ENCODE measurements at regions not wholly inside any gene's neighbourhood (a gene's known extent, or its start where the extent isn't known, plus 50 kb on each side); places are given as distances from the start of the nearest gene placed in this dataset.
"Not testable (repeated sequence)": the region's sequence is repeated elsewhere in the genome, so short reads cannot be mapped to it uniquely, and the experiment has no call there.

GRCh38 chr4:97081951-97082350 is 1061.3 kb downstream of the STPG2 start:
- no peak for DNase-seq (ENCODE audit: low read depth)
- no peak overlapping the region for H3K4me3 ChIP-seq (ENCODE audit: low read depth, low read length)

- DNase-seq (ENCODE audit: low read depth); H3K4me3 ChIP-seq (ENCODE audit: low read depth, low read length): not testable (repeated sequence)
These were observed 1046.2 kb downstream of the STPG2 start for GRCh38 chr4:97097036-97097435.

- not testable (repeated sequence) for DNase-seq (ENCODE audit: low read depth)
These were observed 1042.1 kb downstream of the STPG2 start for GRCh38 chr4:97101171-97101570.

GRCh38 chr4:97103252-97103651 is 1040.0 kb downstream of the STPG2 start:
- DNase-seq (ENCODE audit: low read depth), result no peak
- H3K4me3 ChIP-seq (ENCODE audit: low read depth, low read length), result no peak overlapping the region

More at GRCh38 chr4:97101171-97101570, 1042.1 kb downstream of the STPG2 start:
- not testable (repeated sequence) for H3K4me3 ChIP-seq (ENCODE audit: low read depth, low read length)

- no peak for DNase-seq (ENCODE audit: low read depth)
- H3K4me3 ChIP-seq (ENCODE audit: low read depth, low read length), result no peak overlapping the region
These were observed 1039.3 kb downstream of the STPG2 start for GRCh38 chr4:97104006-97104405.

- no peak overlapping the region for H3K4me3 ChIP-seq (ENCODE audit: low read depth, low read length)
These were observed 1038.6 kb downstream of the STPG2 start for GRCh38 chr4:97104666-97105065.

GRCh38 chr4:97105347-97106099 is 1037.8 kb downstream of the STPG2 start:
- no peak for DNase-seq (ENCODE audit: low read depth)
- H3K4me3 ChIP-seq (ENCODE audit: low read depth, low read length), result no peak overlapping the region

More at GRCh38 chr4:97104666-97105065, 1038.6 kb downstream of the STPG2 start:
- no peak for DNase-seq (ENCODE audit: low read depth)

GRCh38 chr4:97106161-97106560 is 1037.1 kb downstream of the STPG2 start:
- no peak overlapping the region for H3K4me3 ChIP-seq (ENCODE audit: low read depth, low read length)
- DNase-seq (ENCODE audit: low read depth), result no peak

GRCh38 chr4:97110506-97110905 is 1032.8 kb downstream of the STPG2 start:
- no peak for DNase-seq (ENCODE audit: low read depth)
- H3K4me3 ChIP-seq (ENCODE audit: low read depth, low read length), result no peak overlapping the region

GRCh38 chr4:97116511-97116910 is 1026.8 kb downstream of the STPG2 start:
- DNase-seq (ENCODE audit: low read depth), result no peak
- H3K4me3 ChIP-seq (ENCODE audit: low read depth, low read length), result no peak overlapping the region

GRCh38 chr4:97121493-97121892 is 1021.8 kb downstream of the STPG2 start:
- H3K4me3 ChIP-seq (ENCODE audit: low read depth, low read length), result no peak overlapping the region
- no peak for DNase-seq (ENCODE audit: low read depth)

- no peak for DNase-seq (ENCODE audit: low read depth)
- H3K4me3 ChIP-seq (ENCODE audit: low read depth, low read length), result no peak overlapping the region
These were observed 1019.7 kb downstream of the STPG2 start for GRCh38 chr4:97123573-97123972.

- DNase-seq (ENCODE audit: low read depth), result no peak
- no peak overlapping the region for H3K4me3 ChIP-seq (ENCODE audit: low read depth, low read length)
These were observed 1010.8 kb downstream of the STPG2 start for GRCh38 chr4:97132435-97132834.

- no peak for DNase-seq (ENCODE audit: low read depth)
- no peak overlapping the region for H3K4me3 ChIP-seq (ENCODE audit: low read depth, low read length)
These were observed 1008.8 kb downstream of the STPG2 start for GRCh38 chr4:97134456-97134855.

GRCh38 chr4:97139791-97140190 is 1003.5 kb downstream of the STPG2 start:
- no peak for DNase-seq (ENCODE audit: low read depth)
- no peak overlapping the region for H3K4me3 ChIP-seq (ENCODE audit: low read depth, low read length)

GRCh38 chr4:97140545-97140944 is 1002.7 kb downstream of the STPG2 start:
- H3K4me3 ChIP-seq (ENCODE audit: low read depth, low read length), result no peak overlapping the region
- no peak for DNase-seq (ENCODE audit: low read depth)

- not testable (repeated sequence) for DNase-seq (ENCODE audit: low read depth)
These were observed 1001.9 kb downstream of the STPG2 start for GRCh38 chr4:97141332-97141731.

GRCh38 chr4:97142410-97142809 is 1000.9 kb downstream of the STPG2 start:
- DNase-seq (ENCODE audit: low read depth), result no peak
- H3K4me3 ChIP-seq (ENCODE audit: low read depth, low read length), result no peak overlapping the region

More at GRCh38 chr4:97141332-97141731, 1001.9 kb downstream of the STPG2 start:
- H3K4me3 ChIP-seq (ENCODE audit: low read depth, low read length), result not testable (repeated sequence)

- no peak for DNase-seq (ENCODE audit: low read depth)
These were observed 1000.4 kb downstream of the STPG2 start for GRCh38 chr4:97142893-97143292.

GRCh38 chr4:97144199-97144598 is 999.1 kb downstream of the STPG2 start:
- no peak overlapping the region for H3K4me3 ChIP-seq (ENCODE audit: low read depth, low read length)
- DNase-seq (ENCODE audit: low read depth), result no peak

More at GRCh38 chr4:97142893-97143292, 1000.4 kb downstream of the STPG2 start:
- H3K4me3 ChIP-seq (ENCODE audit: low read depth, low read length), result no peak overlapping the region

GRCh38 chr4:97150966-97151365 is 992.3 kb downstream of the STPG2 start:
- H3K4me3 ChIP-seq (ENCODE audit: low read depth, low read length), result no peak overlapping the region
- DNase-seq (ENCODE audit: low read depth), result no peak

Data from skeletal muscle cell (primary cell).